GM21717 (cell line): ENCODE measurements at regions not wholly inside any gene's neighbourhood (a gene's known extent, or its start where the extent isn't known, plus 50 kb on each side); places are given as distances from the start of the nearest gene placed in this dataset.
A peak's percentile ranks its signal among the peaks of the same experiment; 100 is the strongest.
"Not testable (repeated sequence)": the region's sequence is repeated elsewhere in the genome, so short reads cannot be mapped to it uniquely, and the experiment has no call there.

ENCODE experiments used
- ATAC-seq: cut with Tn5 transposase; IDR thresholded peaks from one replicate; pipeline ENCODE4 v1.9.1; 2021; ENCODE audit warnings: mild to moderate bottlenecking, moderate library complexity; ENCODE audit not compliant: unreplicated experiment

GRCh38 chr6:121748850-121749249, 313.4 kb downstream of the GJA1 start:
- ATAC-seq: no peak

GRCh38 chr6:121755485-121755884, 320.0 kb downstream of the GJA1 start:
- ATAC-seq: no peak

DNA sequence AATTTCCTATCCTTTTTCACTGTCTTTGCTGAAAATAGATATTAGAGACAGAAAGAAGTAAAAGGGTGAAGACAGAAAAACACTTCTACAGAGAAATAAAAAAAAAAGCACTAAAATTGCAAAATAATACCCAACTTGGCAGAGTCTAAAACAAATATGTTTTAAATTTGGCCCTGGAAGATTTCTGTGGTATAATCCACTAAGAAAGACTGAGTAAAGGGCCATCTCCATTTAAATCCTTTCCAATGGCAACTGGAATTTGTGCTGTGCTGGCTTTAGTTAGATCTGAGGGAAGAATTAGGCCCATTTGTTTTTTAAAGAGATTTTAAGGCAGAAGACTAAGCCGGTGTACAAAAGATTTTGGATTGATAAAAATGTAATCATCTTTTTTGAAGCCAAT, 321.2 kb downstream of the GJA1 start:
- ATAC-seq: no peak

DNA sequence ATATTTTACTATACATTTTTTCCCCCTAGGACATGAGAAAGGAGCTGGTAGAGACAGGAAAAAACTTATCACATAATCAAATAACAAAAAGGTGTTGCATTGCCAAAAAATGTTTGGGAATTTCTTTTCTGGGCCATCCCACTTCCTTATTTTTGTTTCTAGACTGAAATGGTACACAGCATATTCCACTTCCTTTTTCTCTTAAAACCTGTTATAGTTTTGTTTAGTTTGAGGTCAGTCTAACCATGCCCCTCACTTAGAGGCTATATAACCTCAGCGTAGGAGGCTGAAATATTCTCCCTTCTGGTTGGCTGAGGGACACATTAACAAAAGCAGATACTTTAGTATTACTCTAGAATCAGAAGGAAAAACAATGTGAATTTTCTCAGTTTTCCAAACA, 323.9 kb downstream of the GJA1 start:
- ATAC-seq: peak; percentile 61

DNA sequence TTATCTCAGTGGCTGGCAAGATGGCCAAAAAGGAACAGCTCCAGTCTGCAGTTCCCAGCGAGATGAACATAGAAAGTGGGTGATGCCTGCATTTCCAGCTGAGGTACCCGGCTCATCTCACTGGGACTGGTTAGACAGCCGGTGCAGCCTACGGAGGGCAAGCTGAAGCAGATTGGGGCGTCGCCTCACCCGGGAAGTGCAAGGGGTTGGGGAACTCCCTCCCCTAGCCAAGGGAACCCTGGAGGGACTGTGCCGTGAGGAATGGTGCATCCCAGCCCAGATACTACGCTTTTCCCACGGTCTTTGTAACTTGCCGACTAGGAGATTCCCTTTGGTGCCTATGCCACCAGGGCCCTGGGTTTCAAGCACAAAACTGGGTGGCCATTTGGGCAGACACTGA, 324.7 kb downstream of the GJA1 start:
- ATAC-seq: no peak

- no peak for ATAC-seq
Measured at GRCh38 chr6:121760745-121761144, 325.3 kb downstream of the GJA1 start.

DNA sequence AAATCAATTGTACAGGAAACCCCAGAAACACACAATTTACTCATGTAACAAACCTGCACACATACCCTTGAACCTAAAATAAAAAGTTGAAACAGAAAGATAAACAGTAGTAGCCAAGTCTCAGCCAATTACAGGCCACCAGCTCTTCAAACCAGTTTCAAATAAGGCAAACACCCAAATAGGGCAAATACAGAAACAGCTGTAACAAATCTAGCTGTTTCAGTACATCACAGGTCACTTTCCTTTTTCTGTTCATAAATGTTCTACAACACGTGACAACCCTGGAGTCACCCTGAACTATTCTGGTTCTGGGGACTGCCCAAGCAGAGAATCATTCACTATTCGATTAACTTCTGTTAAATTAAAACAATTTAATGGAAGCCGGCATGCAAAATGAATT, 329.0 kb downstream of the GJA1 start:
- peak; percentile 94 for ATAC-seq

DNA sequence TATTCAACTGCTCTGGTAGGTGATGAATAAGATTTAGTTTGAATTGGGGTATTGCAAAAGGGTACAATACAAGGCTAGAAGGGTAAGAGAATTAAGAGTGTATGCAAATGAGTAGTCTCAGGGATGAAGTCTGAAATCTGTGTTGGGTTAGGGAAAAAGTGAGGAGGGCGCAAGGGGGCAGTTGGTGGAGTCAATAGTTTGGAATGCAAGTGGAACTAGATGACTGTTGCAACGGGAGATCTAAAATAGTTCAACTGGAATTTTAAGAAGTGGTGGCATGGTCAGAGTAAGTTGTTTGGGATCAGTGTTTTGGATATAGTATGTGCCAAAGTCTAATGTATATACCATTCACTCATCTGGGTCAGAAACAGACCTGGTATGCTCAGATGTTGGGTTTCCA, 329.6 kb downstream of the GJA1 start:
- ATAC-seq: no peak

DNA sequence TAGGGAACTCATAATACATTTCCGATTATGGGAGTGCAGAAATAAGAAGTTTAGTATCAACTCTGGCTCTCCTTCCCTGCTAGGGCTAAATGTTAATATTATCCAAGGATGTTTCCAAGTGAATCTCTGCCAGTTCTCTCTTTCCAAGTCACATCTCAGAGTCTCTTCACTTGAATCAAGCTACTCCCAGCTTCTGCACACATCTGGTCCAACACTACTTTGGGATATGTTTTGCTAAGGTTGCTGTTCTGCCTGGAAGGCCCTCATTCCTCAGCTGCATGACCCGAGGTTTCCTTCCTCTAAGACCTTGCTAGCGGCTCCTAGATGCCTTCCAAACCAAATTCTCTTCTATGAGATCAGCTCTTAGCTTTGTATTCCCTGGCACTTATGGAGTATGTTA, 331.8 kb downstream of the GJA1 start:
- ATAC-seq: no peak

GRCh38 chr6:121770943-121771342, 335.5 kb downstream of the GJA1 start:
- no peak for ATAC-seq

- peak; percentile 87 for ATAC-seq
Measured at GRCh38 chr6:121771937-121772720, 336.7 kb downstream of the GJA1 start.

- ATAC-seq: no peak
Measured at GRCh38 chr6:121776054-121776453, 340.6 kb downstream of the GJA1 start.

GRCh38 chr6:121780325-121781321, 345.2 kb downstream of the GJA1 start:
- no peak for ATAC-seq

DNA sequence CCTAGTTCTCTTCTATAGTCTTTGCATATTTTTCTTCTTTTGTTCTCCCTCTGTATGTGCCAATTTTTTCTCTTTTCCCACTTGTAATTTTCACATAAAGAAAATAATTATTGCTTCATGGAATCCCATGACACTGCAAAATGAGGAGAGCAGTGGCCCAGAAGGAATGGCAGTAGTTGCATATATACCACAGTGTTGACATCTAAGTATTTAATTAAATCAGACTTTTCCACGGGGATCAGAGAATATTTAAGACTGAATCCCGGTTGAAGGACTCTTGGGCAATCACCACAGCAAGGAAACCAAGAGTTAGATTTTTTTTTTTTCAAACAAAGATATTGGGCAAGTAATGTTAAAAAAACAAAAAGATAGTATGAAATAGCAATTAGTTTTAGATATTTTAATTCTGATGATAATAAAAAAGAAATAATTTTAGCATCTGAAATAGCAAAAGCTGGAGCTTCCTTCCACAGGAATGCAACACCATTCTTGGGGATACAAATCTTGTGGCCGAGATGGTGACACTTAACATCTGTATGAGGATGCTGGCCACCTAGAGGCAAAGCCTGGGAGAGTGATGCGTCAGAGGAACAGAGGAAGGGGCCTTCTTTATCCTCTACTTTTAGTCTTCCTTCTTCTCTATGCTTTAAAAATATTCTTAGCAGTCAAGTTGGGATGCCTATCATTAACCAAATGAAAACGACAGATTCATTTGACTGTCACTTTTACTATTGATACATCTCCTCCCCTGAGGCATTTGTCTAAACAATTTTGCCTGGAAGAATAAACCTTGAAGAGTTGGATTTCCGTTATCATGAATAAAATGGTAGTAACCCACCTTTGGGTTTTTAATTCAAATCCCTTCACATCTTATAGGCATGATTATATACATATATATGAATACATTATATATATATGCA, 356.2 kb downstream of the GJA1 start:
- no peak for ATAC-seq

GRCh38 chr6:121794630-121795029, 359.2 kb downstream of the GJA1 start:
- no peak for ATAC-seq

DNA sequence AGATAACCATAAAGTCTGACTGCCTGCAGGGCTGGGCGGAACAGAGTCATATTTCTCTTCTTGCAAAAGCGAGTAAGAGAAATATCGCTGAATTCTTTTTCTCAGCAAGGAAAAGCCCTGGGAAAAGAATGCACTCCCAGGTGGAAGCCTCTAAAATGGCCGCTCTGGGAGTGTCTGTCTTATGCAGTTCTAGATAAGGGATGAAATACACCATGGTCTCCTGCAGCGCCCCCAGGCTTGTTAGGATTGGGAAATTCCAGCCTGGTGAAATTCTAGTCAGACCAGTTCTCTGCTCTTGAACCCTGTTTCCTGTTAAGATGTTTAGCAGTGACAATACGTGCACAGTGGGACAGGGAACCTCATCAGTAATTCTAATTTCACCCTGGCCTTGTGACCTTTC, 362.2 kb downstream of the GJA1 start:
- ATAC-seq: not testable (repeated sequence)

DNA sequence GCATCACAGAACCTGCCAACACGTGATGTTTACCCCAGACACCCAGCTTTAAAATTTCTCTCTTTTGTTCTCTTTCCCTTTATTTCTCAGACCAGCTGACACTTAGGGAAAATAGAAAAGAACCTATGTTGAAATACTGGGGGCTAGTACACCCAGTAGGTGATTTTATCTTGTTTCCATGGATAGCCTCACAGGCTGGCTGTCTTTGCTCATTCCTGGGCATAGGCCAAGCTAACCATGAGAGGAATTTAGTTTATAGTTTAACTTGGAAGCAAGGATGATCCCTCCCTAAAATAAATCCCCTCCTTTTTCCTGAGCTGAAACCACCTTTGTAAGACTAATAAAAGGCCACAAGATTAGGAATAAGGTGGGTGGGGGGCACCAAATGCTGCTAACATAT, 362.7 kb downstream of the GJA1 start:
- not testable (repeated sequence) for ATAC-seq

DNA sequence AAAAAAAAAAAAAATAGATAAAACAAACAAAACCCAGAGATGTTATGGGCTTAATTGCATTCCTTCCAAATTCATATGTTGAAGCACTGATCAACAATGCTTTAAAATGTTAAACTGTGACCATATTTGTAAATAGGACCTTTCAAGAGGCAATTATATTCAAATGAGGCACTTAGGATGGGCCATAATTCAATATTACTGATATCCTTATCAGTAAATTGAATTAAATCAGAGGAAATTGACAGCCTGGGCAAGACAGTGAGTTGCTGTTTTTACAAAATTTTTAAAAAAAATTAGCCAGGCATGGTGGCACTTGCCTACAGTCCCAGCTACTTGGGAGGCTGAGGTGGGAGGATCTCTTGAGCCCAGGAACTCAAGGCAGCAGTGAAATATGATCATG, 364.1 kb downstream of the GJA1 start:
- ATAC-seq: no peak

DNA sequence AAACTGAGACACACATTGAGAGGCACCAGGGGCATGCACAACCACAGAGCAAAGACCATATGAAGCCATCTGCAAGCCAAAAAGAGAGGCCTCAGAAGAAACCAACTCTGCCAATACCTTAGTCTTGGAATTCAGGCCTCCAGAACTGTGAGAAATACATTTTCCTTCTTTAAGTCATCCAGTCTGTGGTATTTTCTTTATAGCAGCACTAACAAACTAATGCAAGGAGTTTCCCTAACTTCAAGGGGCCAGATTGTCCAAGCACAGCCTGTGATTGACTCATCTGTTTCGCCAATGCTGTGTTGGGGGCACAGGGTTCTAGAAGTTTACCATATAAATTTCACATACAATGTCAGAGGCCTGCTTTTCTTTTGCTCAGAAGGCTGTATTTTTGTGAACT, 364.6 kb downstream of the GJA1 start:
- ATAC-seq: no peak

DNA sequence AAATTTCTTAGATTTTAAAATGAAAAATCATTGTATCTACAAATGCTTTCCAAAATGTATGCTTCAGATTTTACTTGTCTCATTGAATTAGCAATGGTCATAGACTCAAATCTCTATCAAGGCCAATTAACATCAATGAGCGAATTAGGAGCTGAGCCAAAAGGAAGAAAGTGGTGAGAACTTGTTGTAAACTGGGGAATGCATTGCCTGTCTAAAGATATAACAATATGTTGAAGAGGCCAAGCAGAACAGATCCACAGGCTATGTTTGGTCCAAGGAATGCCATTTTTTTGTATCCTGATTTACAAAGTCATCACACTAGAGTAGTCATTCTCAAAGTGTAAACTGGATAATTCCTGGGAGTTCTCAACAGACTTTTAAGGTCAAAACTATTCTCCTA, 370.7 kb downstream of the GJA1 start:
- ATAC-seq: no peak

GRCh38 chr6:121809211-121809610, 373.8 kb downstream of the GJA1 start:
- no peak for ATAC-seq
